DND-41 (cell line): ENCODE measurements at regions not wholly inside any gene's neighbourhood (a gene's known extent, or its start where the extent isn't known, plus 50 kb on each side); places are given as distances from the start of the nearest gene placed in this dataset.

Source experiments
- ATAC-seq: fragments of 200-7000 bp; cut with Tn5 transposase; 3 replicates; pipeline ENCODE4 v1.9.1; 2021; ENCODE audit warnings: low read depth; ENCODE audit not compliant: insufficient read depth
- DNase-seq: peaks from one replicate; pipeline ENCODE4 v3.0.0-alpha.2; 2020
- H2AFZ ChIP-seq: 2 replicates; pipeline ENCODE4 v1.6.0; 2012; ENCODE audit warnings: low read depth, low read length
- H3K27ac ChIP-seq: 2 replicates; pipeline ENCODE4 v1.5.1; 2012; ENCODE audit warnings: low read length, inconsistent platforms
- H3K27me3 ChIP-seq: fragments of 200-600 bp; sonication (generic); 2 replicates; pipeline ENCODE4 v1.6.0; 2012; ENCODE audit warnings: low read length, mild to moderate bottlenecking, inconsistent platforms; ENCODE audit not compliant: insufficient read depth, poor library complexity
- H3K36me3 ChIP-seq: 2 replicates; pipeline ENCODE4 v1.5.1; 2012; ENCODE audit warnings: low read length, inconsistent platforms; ENCODE audit not compliant: insufficient read depth
- H3K4me1 ChIP-seq: 2 replicates; pipeline ENCODE4 v1.5.1; 2012; ENCODE audit warnings: mild to moderate bottlenecking, low read length; ENCODE audit not compliant: insufficient read depth
- H3K4me2 ChIP-seq: 2 replicates; pipeline ENCODE4 v1.6.0; 2012; ENCODE audit warnings: mild to moderate bottlenecking, moderate library complexity, low read length, inconsistent platforms; ENCODE audit not compliant: insufficient read depth
- H3K4me3 ChIP-seq, 2 experiments: fragments of 200-600 bp in 1 of 2; shearing (Covaris generic) in 1 of 2; 2 replicates each; pipeline ENCODE4 v1.5.1; 2012 to 2016; ENCODE audit warnings: inconsistent platforms in 2 of 2, low read length in 2 of 2, mild to moderate bottlenecking in 2 of 2, low read depth in 1 of 2, moderate library complexity in 1 of 2
- H3K79me2 ChIP-seq: 2 replicates; pipeline ENCODE4 v1.6.0; 2012; ENCODE audit warnings: low read length, inconsistent platforms; ENCODE audit not compliant: insufficient read depth
- H3K9ac ChIP-seq: 2 replicates; pipeline ENCODE4 v1.6.0; 2012; ENCODE audit warnings: low read depth, mild to moderate bottlenecking, inconsistent platforms, low read length, moderate library complexity
- H3K9me3 ChIP-seq: 2 replicates; pipeline ENCODE4 v1.5.1; 2012; ENCODE audit warnings: low read length, moderate library complexity, mild to moderate bottlenecking, inconsistent platforms; ENCODE audit not compliant: insufficient read depth, severe bottlenecking
- H4K20me1 ChIP-seq: 2 replicates; pipeline ENCODE4 v1.6.0; 2012; ENCODE audit warnings: low read length; ENCODE audit not compliant: insufficient read depth
- CTCF ChIP-seq: IDR thresholded peaks from 2 replicates; pipeline ENCODE4 v1.5.1; 2012; ENCODE audit warnings: borderline replicate concordance, low read length, moderate library complexity, mild to moderate bottlenecking; ENCODE audit not compliant: poor library complexity, severe bottlenecking; ENCODE audit errors: extremely low read depth
- EZH2 ChIP-seq: IDR thresholded peaks from 3 replicates; pipeline ENCODE4 v1.6.1; 2012; ENCODE audit warnings: borderline replicate concordance, low read depth, mild to moderate bottlenecking, moderate library complexity, low read length, inconsistent platforms; ENCODE audit not compliant: severe bottlenecking

GRCh38 chr11:115608976-115609375 lies 104.8 kb upstream of the CADM1 start:
- Histone ChIP-seq H3K36me3 (no peaks in the 10 kb centered on the region), H3K4me1 (no peaks in the 10 kb centered on the region), H3K4me3 (no peak overlapping the region), H3K9me3 (no peaks in the 10 kb centered on the region), H3K27ac (no peak overlapping the region), H3K79me2 (no peaks in the 10 kb centered on the region), H2AFZ (no peak overlapping the region), H3K27me3 (peaks cover 4% of the 10 kb centered on the region), H3K9ac (no peak overlapping the region), H4K20me1 (no peaks in the 10 kb centered on the region), H3K4me2 (no peak overlapping the region)
- TF ChIP-seq CTCF (no peak), EZH2 (no peak)
- no peak for ATAC-seq
- DNase-seq = no peak

- no peaks in the 10 kb centered on the region for H3K79me2 ChIP-seq
- DNase-seq (no peak), ATAC-seq (no peak)
- no peak for TF ChIP-seq EZH2
- no peak for TF ChIP-seq CTCF
- no peak overlapping the region for H3K27ac ChIP-seq
- H3K9me3 ChIP-seq = no peaks in the 10 kb centered on the region
- H3K36me3 ChIP-seq = no peaks in the 10 kb centered on the region
- H2AFZ ChIP-seq = no peak overlapping the region
- H3K9ac ChIP-seq = no peak overlapping the region
- H3K4me2 ChIP-seq = no peak overlapping the region
- no peaks in the 10 kb centered on the region for H4K20me1 ChIP-seq
- H3K4me1 ChIP-seq = no peaks in the 10 kb centered on the region
- peaks cover 4% of the 10 kb centered on the region for H3K27me3 ChIP-seq
- H3K4me3 ChIP-seq = no peak overlapping the region
Measured at GRCh38 chr11:115607621-115608221, 103.5 kb upstream of the CADM1 start.

- no peak overlapping the region for H3K27ac ChIP-seq
- no peak overlapping the region for H3K4me2 ChIP-seq
- no peak for DNase-seq
- H3K4me3 ChIP-seq = no peak overlapping the region
- H3K9ac ChIP-seq = no peak overlapping the region
- no peaks in the 10 kb centered on the region for H4K20me1 ChIP-seq
- H3K4me1 ChIP-seq = no peaks in the 10 kb centered on the region
- H3K27me3 ChIP-seq = peaks cover 4% of the 10 kb centered on the region
- ATAC-seq = no peak
- H3K79me2 ChIP-seq = no peaks in the 10 kb centered on the region
- H3K9me3 ChIP-seq = no peaks in the 10 kb centered on the region
- H3K36me3 ChIP-seq = no peaks in the 10 kb centered on the region
- TF ChIP-seq EZH2 (no peak), CTCF (no peak)
- no peak overlapping the region for H2AFZ ChIP-seq
Measured at GRCh38 chr11:115606498-115607220, 102.4 kb upstream of the CADM1 start.
